Fibroblast of mammary gland (primary cell): ENCODE measurements at regions not wholly inside any gene's neighbourhood (a gene's known extent, or its start where the extent isn't known, plus 50 kb on each side); places are given as distances from the start of the nearest gene placed in this dataset.

Experiments
- DNase-seq: peaks from one replicate; pipeline ENCODE4 v3.0.0-alpha.2; 2010; ENCODE audit warnings: low read depth
- H3K4me3 ChIP-seq: 2 replicates; pipeline ENCODE4 v1.5.1; 2011; ENCODE audit warnings: low read depth, mild to moderate bottlenecking, low read length, moderate library complexity; ENCODE audit not compliant: control insufficient read depth
- TF ChIP-seq, protein P1 (sequence below): conservative IDR thresholded peaks from 2 replicates; pipeline ENCODE4 v1.5.1; 2011; ENCODE audit warnings: low read depth, low read length, inconsistent platforms; ENCODE audit not compliant: control insufficient read depth, insufficient read depth

DNA sequence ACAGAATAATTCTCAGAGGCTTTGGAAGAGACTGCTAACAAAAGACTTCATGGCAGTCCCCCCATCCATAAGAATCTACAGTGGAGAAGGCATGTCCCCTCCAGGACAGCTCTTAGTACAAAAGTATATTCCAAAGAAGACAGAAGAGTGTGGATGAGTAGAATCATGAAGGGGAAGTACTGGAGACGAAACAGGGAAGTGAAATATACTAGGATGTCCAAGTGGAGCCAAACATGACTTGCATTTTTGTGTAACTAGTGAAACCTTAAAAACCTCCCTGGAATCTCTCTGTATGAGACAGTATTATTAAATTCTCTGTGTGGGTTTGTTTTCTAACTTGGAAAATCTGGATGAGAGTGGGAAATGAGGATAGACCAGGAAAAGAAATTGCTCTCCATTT lies 312.4 kb downstream of the RSL24D1 start:
- DNase-seq, result no peak
- TF ChIP-seq, protein P1, sequence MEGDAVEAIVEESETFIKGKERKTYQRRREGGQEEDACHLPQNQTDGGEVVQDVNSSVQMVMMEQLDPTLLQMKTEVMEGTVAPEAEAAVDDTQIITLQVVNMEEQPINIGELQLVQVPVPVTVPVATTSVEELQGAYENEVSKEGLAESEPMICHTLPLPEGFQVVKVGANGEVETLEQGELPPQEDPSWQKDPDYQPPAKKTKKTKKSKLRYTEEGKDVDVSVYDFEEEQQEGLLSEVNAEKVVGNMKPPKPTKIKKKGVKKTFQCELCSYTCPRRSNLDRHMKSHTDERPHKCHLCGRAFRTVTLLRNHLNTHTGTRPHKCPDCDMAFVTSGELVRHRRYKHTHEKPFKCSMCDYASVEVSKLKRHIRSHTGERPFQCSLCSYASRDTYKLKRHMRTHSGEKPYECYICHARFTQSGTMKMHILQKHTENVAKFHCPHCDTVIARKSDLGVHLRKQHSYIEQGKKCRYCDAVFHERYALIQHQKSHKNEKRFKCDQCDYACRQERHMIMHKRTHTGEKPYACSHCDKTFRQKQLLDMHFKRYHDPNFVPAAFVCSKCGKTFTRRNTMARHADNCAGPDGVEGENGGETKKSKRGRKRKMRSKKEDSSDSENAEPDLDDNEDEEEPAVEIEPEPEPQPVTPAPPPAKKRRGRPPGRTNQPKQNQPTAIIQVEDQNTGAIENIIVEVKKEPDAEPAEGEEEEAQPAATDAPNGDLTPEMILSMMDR, result no peak
- H3K4me3 ChIP-seq, result no peak overlapping the region

DNA sequence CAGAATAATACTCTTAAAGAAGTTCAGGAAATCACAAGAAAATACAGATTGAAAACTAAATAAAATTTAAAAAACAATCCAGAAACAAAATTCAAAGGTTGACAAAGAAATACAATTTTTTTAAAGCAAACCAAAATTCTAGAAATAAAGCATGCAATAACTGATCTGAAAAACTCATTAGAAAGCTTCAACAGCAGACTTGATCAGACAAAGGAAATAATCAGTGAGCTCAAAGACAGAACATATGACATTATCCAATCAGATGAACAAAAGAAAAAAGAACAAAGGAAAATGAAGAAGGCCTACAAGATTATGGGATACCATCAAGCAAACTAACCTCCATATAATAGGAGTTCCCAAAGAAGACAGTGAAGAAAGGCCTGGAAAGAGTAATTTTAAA lies 336.8 kb downstream of the RSL24D1 start:
- H3K4me3 ChIP-seq, result no peak overlapping the region
- TF ChIP-seq, protein P1, result no peak
- no peak for DNase-seq

DNA sequence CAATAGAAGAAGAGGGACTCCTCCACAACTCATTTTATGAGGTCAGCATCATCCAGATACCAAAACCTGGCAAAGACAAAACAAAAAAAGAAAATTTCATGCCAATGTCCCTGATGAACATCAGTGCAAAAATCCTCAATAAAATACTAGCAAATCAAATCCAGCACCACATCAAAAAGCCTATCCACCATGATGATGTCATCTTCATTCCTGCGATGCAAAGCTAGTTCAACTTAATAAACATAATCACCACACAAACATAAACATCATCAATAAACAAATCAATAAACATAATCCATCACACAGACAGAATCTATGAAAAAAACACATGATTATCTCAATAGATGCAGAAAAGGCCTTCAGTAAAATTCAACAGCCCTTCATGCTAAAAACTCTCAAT lies 342.1 kb downstream of the RSL24D1 start:
- no peak for DNase-seq
- TF ChIP-seq, protein P1, result no peak

DNA sequence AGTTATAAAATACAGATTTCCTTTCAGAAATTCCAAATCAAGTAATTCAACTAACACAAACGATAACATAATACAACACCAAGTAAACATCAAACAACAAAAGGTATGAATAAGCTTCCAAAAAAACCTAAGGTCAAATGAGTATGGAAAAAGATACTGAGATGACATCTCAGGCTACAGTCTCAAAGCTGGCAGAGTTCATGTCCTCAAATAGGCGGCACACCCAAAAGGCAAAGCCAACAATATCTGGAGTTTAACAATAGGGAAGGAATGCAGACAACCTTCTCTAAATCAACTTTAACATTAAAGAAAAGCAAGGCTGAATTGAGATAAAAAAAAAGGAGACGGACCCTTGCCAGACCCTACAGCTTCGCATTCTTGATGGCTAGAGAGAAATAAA lies 346.6 kb downstream of the RSL24D1 start:
- no peak overlapping the region for H3K4me3 ChIP-seq
- TF ChIP-seq, protein P1, result no peak
- no peak for DNase-seq

More for the DNA sequence above, 342.1 kb downstream of the RSL24D1 start:
- no peak overlapping the region for H3K4me3 ChIP-seq

DNA sequence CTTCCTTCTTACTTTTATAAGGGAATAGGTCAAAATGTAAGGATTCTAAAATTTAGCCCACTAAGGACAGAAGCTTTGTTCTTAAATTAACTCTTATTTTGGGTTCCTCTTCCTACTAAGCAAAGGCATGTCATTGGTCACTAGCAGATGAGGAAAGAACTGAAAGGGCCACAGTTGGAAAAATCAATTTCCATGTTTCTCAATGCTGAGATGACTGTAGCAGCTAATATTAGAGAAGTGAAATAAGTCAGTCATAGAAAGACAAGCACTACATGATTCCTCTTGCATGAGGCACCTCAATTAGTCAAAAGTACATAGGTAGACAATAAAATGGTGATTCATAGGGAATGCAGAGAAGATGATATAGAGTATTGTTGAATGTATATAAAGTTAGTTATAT lies 353.7 kb downstream of the RSL24D1 start:
- no peak for DNase-seq
- H3K4me3 ChIP-seq, result no peak overlapping the region
- TF ChIP-seq, protein P1, result no peak

DNA sequence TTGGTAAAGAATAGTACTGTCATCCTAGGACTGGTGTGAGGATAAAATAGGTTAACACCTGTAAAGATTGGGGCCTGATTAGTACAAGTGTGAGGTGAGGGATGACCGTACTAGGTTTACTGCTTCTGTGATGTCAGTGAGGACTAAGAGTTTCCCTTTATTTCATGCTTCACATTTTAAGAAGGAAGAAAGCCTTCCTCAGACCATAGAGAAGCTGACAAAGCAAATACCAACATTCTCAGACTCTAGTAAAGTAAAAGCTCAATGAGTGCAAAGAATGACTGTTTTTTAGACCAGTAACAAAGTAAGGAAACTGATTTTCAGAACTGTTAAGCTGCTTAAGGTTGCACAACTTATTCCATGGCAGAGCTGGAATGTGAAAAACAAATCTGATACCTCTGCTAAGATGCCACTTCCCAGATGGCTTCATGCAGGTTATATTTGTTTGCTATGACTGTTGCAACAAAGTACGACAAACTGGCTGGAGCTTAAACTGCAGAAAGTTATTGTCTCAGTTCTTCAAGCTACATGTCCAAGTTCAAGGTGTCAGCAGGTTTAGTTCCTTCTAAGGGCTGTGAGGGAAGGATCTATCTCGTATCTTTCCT lies 354.9 kb downstream of the RSL24D1 start:
- H3K4me3 ChIP-seq, result no peak overlapping the region
- TF ChIP-seq, protein P1, result no peak
- DNase-seq, result no peak
